ENCODE measurements at regions not wholly inside any gene's neighbourhood (a gene's known extent, or its start where the extent isn't known, plus 50 kb on each side); places are given as distances from the start of the nearest gene placed in this dataset.
A peak's percentile ranks its signal among the peaks of the same experiment; 100 is the strongest.

- no peak for DNase-seq (ENCODE audit: low read depth)
Measured at GRCh38 chr2:67516362-67516761, 119.2 kb downstream of the ETAA1 start.

DNA sequence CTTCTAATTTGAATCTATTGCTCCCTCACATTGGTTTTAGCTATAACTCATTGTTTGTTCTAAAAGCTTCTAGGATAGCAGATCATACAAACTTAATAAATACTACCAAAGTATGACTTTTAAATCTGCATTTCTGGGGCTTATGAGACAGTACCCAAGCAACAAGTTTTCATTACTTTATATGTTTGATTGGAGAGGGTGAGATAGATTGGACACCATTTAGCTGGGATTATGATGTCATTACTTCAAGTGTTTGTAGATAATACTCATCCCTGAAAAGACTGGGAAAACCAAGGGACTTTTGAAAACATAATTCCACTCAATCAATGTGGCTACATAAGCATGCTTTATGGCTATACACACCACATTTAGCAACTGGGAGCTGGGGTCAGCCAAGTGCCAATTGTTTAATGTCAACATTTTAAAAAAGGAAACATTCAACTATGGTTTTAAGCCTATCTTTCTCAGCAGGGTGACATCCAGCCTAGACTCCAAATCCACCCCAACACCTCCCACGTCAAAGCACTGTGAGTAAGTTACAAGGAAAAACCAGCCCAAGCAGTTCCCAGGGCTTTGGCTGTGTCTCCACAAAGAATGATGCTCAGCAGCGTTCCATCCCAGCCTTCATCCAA, 119.9 kb downstream of the ETAA1 start:
- DNase-seq (ENCODE audit: low read depth): peak; percentile 7

- no peak for DNase-seq (ENCODE audit: low read depth)
Measured at GRCh38 chr2:67522148-67522547, 125.0 kb downstream of the ETAA1 start.

GRCh38 chr2:67524213-67524612, 127.1 kb downstream of the ETAA1 start:
- no peak for DNase-seq (ENCODE audit: low read depth)

GRCh38 chr2:67524777-67525176, 127.6 kb downstream of the ETAA1 start:
- no peak for DNase-seq (ENCODE audit: low read depth)

- DNase-seq (ENCODE audit: low read depth): peak; percentile 44
Measured at GRCh38 chr2:67526283-67526682, 129.2 kb downstream of the ETAA1 start.

DNA sequence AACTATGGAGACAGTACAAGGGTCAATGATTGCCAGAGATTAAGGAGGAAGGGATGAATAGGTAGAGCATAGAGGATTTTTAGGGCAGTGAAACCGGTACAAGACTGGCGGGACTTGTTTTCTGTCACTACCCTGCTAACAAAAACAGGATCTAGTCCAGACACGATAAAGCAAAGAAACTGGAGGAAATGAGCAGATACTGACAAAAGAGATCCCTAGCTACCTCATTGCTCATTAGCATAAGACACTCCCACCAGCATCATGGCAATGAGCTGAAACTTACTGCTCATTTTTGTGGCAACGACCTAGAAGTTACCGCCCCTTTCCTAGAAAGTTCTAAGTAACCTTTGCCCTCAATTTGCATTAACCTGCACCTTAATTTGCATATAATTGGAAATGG, 131.2 kb downstream of the ETAA1 start:
- DNase-seq (ENCODE audit: low read depth): no peak

- DNase-seq (ENCODE audit: low read depth): no peak
Measured at GRCh38 chr2:67532387-67532786, 135.3 kb downstream of the ETAA1 start.

DNA sequence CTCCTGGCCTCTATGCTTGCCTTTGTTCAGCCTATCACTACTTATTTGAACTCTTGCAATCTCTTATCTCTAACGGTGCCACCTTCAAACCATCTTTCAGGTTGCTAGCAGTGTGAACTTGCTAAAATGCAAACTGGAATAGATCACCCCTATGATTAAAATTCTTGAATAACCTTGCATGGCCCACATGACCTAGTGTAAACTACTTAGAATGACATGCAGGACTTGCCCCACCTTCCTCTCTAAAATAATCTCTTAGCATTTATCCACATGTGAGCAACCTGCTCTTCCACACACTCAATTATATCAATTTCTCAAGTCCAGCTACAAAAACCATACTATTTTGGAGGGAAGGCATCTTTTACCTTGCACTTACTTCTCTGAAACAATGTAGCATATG, 137.6 kb downstream of the ETAA1 start:
- no peak for DNase-seq (ENCODE audit: low read depth)

DNA sequence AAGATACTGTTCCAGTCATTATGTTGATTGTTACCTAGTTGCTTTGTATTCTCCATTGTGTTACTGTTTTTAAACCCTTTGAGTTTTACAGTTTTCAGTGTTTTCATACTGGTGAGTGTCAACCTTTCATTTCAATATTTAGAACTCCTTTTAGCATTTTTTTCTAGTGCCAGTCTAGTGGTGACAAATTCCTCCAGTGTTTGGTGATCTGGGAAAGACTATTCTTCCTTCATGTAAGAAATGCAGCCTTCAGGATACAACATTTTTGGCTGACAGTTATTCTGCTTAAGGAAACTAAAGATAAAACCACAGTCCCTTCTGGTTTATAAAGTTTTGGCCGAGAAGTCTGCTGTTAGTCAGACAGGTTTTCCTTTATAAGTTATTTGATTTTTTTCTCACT, 143.8 kb downstream of the ETAA1 start:
- DNase-seq (ENCODE audit: low read depth): no peak

GRCh38 chr2:67544286-67544685, 147.2 kb downstream of the ETAA1 start:
- DNase-seq (ENCODE audit: low read depth): no peak

GRCh38 chr2:67548317-67549201, 151.4 kb downstream of the ETAA1 start:
- no peak for DNase-seq (ENCODE audit: low read depth)

DNA sequence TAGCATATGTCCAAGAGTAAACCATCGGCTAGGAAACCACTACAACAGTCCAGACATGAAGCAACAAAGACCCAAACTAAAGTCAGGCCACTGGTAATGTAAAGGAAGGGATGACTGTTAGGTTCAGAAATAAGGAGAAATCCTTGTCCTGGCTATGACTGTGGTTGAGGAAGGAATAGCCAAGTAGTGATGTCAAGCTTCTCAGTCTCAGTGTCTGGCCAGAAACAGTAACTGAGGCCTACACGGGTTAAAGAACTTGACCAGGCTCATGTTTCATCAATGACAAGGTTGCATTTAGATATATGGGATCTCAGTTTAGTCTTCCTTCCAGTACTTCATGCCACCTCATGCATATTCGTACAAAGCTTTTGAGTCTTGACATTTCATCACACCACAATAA, 162.0 kb downstream of the ETAA1 start:
- no peak for DNase-seq (ENCODE audit: low read depth)

DNA sequence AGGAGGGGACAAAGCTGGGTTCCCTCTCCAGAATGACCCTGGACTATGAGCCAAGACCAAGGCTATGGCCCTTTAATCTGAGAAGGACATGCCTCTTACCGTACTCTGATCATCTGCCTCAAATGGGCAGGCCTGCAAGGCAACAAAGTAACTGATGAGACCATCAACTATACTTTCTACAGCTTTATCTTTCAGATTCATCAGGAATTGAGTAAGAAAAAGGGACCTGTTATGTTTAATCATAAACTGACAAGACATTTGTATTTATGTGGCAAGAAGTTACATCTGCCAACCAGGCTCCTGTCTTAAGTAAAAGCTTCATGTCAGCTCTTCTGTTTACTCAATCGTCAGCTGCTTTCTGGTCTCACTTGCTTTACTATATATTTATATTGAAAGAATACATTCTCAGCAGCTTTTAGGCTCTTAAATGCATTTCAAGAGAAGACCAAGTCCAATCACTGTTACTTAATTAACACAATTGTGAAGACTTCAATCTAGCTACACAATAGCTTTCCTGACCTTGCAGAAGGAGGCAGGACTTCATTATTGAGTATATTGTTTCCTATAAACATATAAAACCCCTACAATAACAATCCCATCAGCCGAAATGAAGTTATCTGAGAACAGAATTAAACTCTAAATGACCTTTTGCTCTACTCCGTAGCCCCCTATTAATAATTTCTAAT, 163.8 kb downstream of the ETAA1 start:
- peak; percentile 28 for DNase-seq (ENCODE audit: low read depth)

- peak; percentile 88 for DNase-seq (ENCODE audit: low read depth)
Measured at GRCh38 chr2:67561457-67561965, 164.4 kb downstream of the ETAA1 start.

DNA sequence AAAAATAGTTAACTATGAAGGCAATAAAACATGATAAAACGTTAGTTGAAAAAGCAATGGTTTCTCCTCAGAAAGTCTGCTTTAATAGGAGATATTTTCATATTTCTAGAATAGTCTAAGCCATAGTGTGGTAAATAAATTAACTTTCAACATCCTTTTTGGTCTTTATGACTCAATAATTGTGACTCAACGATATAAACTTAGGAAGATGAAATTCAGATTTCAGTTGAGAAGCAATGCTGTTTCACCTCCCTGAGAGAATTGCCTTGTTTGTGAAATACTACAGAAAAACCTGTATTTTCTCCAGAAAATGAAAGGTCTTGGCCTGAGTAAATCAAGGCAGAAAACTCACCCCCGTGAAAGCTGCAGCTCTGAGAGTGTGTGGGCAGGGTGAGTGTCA, 166.9 kb downstream of the ETAA1 start:
- DNase-seq (ENCODE audit: low read depth): peak; percentile 60

- no peak for DNase-seq (ENCODE audit: low read depth)
Measured at GRCh38 chr2:67564626-67565025, 167.5 kb downstream of the ETAA1 start.

DNA sequence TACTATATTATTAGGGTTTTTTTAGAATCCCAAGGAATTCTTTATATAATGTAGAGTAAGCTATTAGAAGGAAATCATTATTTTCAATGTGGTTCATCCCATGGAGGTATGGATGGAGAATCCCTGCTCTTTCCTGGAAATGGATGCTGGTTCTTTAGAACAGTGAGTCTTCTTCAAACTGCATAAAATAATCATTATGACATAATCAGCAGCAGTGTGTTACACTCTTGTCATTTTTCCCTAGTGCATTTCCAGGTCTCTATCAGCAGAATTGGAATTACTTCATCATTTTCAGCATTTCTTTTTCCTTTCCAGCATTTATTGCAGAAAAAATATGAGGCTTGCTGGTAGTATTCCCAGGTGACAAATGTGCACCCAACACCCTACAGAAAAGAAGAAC, 168.1 kb downstream of the ETAA1 start:
- no peak for DNase-seq (ENCODE audit: low read depth)

GRCh38 chr2:67565761-67566160, 168.6 kb downstream of the ETAA1 start:
- DNase-seq (ENCODE audit: low read depth): peak; percentile 74

DNA sequence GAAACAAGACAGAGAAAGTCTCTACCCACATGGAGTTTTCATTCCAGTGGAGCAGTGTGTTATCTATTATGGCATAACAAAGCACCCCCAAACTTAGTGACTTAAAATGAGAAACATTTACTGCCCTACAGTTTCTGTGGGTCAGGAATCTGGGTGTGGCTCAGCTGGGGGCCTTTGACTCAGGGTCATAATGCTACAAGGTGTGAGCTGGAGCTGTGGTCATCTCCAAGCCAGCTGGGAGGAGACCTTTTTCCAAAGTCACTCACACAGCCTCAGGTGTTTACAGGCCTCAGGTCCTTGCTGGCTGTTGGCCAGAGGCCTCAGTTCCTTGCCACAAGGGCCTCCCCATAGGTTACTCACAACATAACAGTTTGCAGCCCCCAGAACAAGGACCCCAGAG, 169.2 kb downstream of the ETAA1 start:
- no peak for DNase-seq (ENCODE audit: low read depth)

DNA sequence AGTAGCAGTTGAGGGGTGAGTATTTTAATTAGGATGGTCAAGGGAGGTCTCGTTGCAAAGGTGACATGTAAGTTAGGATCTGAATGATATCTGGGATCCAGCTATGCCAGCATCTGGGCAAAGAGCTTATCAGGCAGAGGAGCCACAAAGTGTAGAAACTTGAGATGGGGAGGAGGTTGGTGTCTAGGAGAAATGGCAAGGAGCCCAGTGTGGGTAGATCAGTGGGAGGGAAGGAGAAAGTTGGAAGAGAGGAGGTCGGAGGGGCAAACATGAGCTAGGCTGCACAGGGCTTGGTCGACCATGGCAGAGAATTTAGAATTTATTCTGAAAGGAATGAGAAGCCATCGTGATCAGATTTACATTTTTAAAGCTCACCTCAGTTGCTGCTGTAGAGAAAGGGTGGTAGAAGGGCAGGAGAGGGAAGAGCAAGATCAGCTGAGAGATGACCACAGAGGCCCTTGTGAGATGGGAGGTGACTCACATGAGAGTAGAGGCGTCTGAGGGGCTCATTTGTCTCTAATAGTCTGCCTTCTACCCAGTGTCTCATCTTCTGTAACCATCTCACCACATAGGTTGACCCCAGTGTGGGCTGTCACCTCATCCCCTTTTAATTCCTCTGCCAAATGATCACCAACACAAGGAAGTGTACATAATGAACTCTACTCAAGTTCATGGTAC, 170.0 kb downstream of the ETAA1 start:
- peak; percentile 50 for DNase-seq (ENCODE audit: low read depth)

GRCh38 chr2:67567886-67568285, 170.8 kb downstream of the ETAA1 start:
- no peak for DNase-seq (ENCODE audit: low read depth)

Measured in LHCN-M2 (cell line).